Hindlimb muscle (tissue), 1 donor: ENCODE measurements at regions not wholly inside any gene's neighbourhood (a gene's known extent, or its start where the extent isn't known, plus 50 kb on each side); places are given as distances from the start of the nearest gene placed in this dataset.
"Not testable (repeated sequence)": the region's sequence is repeated elsewhere in the genome, so short reads cannot be mapped to it uniquely, and the experiment has no call there.

ENCODE experiments used
- DNase-seq: peaks from one replicate; pipeline ENCODE4 v3.0.0-alpha.2; 2013

GRCh38 chr1:60848583-60849188 is 233.7 kb upstream of the NFIA start:
- DNase-seq: no peak

- DNase-seq: no peak
Measured at GRCh38 chr1:60847855-60848582, 234.3 kb upstream of the NFIA start.

GRCh38 chr1:60847391-60847790 is 235.0 kb upstream of the NFIA start:
- no peak for DNase-seq

GRCh38 chr1:60845659-60846058 is 236.7 kb upstream of the NFIA start:
- not testable (repeated sequence) for DNase-seq

GRCh38 chr1:60842304-60842703 is 240.1 kb upstream of the NFIA start:
- no peak for DNase-seq

GRCh38 chr1:60841116-60842046 is 241.0 kb upstream of the NFIA start:
- DNase-seq: no peak

- not testable (repeated sequence) for DNase-seq
Measured at GRCh38 chr1:60840476-60840875, 241.9 kb upstream of the NFIA start.

GRCh38 chr1:60835649-60836048 is 246.7 kb upstream of the NFIA start:
- DNase-seq: no peak

- DNase-seq: no peak
Measured at GRCh38 chr1:60833173-60833572, 249.2 kb upstream of the NFIA start.

GRCh38 chr1:60832367-60832766 is 250.0 kb upstream of the NFIA start:
- DNase-seq: no peak

- DNase-seq: no peak
Measured at GRCh38 chr1:60831780-60832179, 250.6 kb upstream of the NFIA start.

GRCh38 chr1:60828944-60829343 is 253.4 kb upstream of the NFIA start:
- no peak for DNase-seq

- no peak for DNase-seq
Measured at GRCh38 chr1:60826320-60827094, 255.9 kb upstream of the NFIA start.

- DNase-seq: no peak
Measured at GRCh38 chr1:60825593-60825992, 256.8 kb upstream of the NFIA start.

- no peak for DNase-seq
Measured at GRCh38 chr1:60823151-60823550, 259.2 kb upstream of the NFIA start.

- no peak for DNase-seq
Measured at GRCh38 chr1:60822252-60822651, 260.1 kb upstream of the NFIA start.

- no peak for DNase-seq
Measured at GRCh38 chr1:60821156-60821555, 261.2 kb upstream of the NFIA start.

GRCh38 chr1:60818969-60819701 is 263.2 kb upstream of the NFIA start:
- DNase-seq: no peak

- no peak for DNase-seq
Measured at GRCh38 chr1:60813071-60813470, 269.3 kb upstream of the NFIA start.

GRCh38 chr1:60809204-60809980 is 273.0 kb upstream of the NFIA start:
- DNase-seq: no peak

- DNase-seq: no peak
Measured at GRCh38 chr1:60808676-60809075, 273.7 kb upstream of the NFIA start.
